HCT116 (cell line): ENCODE measurements at regions not wholly inside any gene's neighbourhood (a gene's known extent, or its start where the extent isn't known, plus 50 kb on each side); places are given as distances from the start of the nearest gene placed in this dataset.

Experiments
- EGR1 ChIP-seq: IDR thresholded peaks from 2 replicates; pipeline ENCODE4 v1.6.1; 2012; ENCODE audit warnings: low read depth
- ELF1 ChIP-seq: IDR thresholded peaks from 2 replicates; pipeline ENCODE4 v1.6.1; 2012; ENCODE audit warnings: low read depth, borderline replicate concordance
- EZH2 ChIP-seq: fragments of 200-600 bp; sonication (generic); IDR thresholded peaks from 2 replicates; pipeline ENCODE4 v1.6.1; 2017; ENCODE audit warnings: antibody characterized with exemption, mixed run types
- EZH2phosphoT487 ChIP-seq: fragments of 200-600 bp; IDR thresholded peaks from 2 replicates; pipeline ENCODE4 v1.6.1; 2018; ENCODE audit warnings: antibody characterized with exemption, borderline replicate concordance
- POLR2A ChIP-seq: IDR thresholded peaks from 2 replicates; pipeline ENCODE4 v1.7.0; 2011; ENCODE audit warnings: borderline replicate concordance; ENCODE audit not compliant: insufficient read depth, insufficient read length; ENCODE audit errors: extremely low read depth
- POLR2AphosphoS5 ChIP-seq: IDR thresholded peaks from 2 replicates; pipeline ENCODE4 v1.6.1; 2011; ENCODE audit warnings: mild to moderate bottlenecking, low read depth, low read length, moderate library complexity
- SP1 ChIP-seq: IDR thresholded peaks from 2 replicates; pipeline ENCODE4 v1.6.1; 2012; ENCODE audit warnings: low read depth
- TCF7L2 ChIP-seq: IDR thresholded peaks from 2 replicates; pipeline ENCODE4 v1.7.0; 2011; ENCODE audit warnings: borderline replicate concordance, inconsistent platforms; ENCODE audit not compliant: insufficient read depth, insufficient read length; ENCODE audit errors: extremely low read depth
- YY1 ChIP-seq: IDR thresholded peaks from 2 replicates; pipeline ENCODE4 v1.6.1; 2011; ENCODE audit warnings: low read length, low read depth, moderate library complexity, mild to moderate bottlenecking; ENCODE audit not compliant: insufficient replicate concordance; ENCODE audit errors: extremely low read depth
- ZNF274 ChIP-seq: fragments of 200-500 bp; sonication (Bioruptor generic); IDR thresholded peaks from 2 replicates; pipeline ENCODE4 v1.6.1; 2014; ENCODE audit warnings: mild to moderate bottlenecking, low read depth, low read length, inconsistent platforms
- TF ChIP-seq, protein P1 (sequence below), 3 experiments: fragments of 200-600 bp in 1 of 3; sonication (generic) in 1 of 3; IDR thresholded peaks in 2 of 3; conservative IDR thresholded peaks in 1 of 3; 2 replicates each; pipeline ENCODE4 v1.5.1; 2012 to 2017; ENCODE audit warnings: low read depth in 2 of 3, low read length in 2 of 3, antibody characterized with exemption in 1 of 3, borderline replicate concordance in 1 of 3, control low read depth in 1 of 3, mild to moderate bottlenecking in 1 of 3, mixed read lengths in 1 of 3, mixed run types in 1 of 3, moderate library complexity in 1 of 3; ENCODE audit not compliant: insufficient read depth in 1 of 3
- TF ChIP-seq, protein P2 (sequence below): IDR thresholded peaks from 2 replicates; pipeline ENCODE4 v1.6.1; 2012; ENCODE audit warnings: low read depth
- TF ChIP-seq, protein P3 (sequence below): IDR thresholded peaks from 2 replicates; pipeline ENCODE4 v1.6.1; 2012
- TF ChIP-seq, protein P4 (sequence below): IDR thresholded peaks from 2 replicates; pipeline ENCODE4 v1.6.1; 2012

DNA sequence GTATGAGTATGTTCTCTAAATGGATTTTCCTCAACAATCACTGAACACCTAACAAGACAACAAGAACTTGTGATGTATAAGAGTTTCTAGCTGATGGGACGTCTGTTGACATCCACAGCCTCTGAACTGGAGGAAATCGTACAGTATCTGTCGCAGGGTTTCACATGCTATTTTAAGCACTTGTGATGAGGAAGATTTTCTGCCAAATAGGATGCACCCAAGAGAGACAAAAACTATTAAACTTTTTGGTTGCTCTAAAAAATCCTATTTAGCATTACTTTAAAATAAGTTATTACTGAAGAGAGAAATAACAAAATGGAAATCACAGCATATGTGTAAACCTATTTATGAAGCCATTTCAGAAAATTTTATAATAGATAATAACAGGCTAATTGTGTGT is 356.1 kb upstream of the SLC7A11 start:
- TF ChIP-seq POLR2A (no peak), EGR1 (no peak), SP1 (no peak), POLR2AphosphoS5 (no peak), TCF7L2 (no peak), EZH2 (no peak), ZNF274 (no peak), YY1 (no peak), ELF1 (no peak), EZH2phosphoT487 (no peak)
- TF ChIP-seq, protein P1, sequence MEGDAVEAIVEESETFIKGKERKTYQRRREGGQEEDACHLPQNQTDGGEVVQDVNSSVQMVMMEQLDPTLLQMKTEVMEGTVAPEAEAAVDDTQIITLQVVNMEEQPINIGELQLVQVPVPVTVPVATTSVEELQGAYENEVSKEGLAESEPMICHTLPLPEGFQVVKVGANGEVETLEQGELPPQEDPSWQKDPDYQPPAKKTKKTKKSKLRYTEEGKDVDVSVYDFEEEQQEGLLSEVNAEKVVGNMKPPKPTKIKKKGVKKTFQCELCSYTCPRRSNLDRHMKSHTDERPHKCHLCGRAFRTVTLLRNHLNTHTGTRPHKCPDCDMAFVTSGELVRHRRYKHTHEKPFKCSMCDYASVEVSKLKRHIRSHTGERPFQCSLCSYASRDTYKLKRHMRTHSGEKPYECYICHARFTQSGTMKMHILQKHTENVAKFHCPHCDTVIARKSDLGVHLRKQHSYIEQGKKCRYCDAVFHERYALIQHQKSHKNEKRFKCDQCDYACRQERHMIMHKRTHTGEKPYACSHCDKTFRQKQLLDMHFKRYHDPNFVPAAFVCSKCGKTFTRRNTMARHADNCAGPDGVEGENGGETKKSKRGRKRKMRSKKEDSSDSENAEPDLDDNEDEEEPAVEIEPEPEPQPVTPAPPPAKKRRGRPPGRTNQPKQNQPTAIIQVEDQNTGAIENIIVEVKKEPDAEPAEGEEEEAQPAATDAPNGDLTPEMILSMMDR (IDR thresholded peaks at IDR 0.05 in 2 of 3, conservative IDR thresholded peaks at IDR 0.05 in 1 of 3; ENCODE audit: borderline replicate concordance in 1 of 3, insufficient read depth in 1 of 3, low read depth in 2 of 3, low read length in 2 of 3) = no peak
- TF ChIP-seq, protein P2, sequence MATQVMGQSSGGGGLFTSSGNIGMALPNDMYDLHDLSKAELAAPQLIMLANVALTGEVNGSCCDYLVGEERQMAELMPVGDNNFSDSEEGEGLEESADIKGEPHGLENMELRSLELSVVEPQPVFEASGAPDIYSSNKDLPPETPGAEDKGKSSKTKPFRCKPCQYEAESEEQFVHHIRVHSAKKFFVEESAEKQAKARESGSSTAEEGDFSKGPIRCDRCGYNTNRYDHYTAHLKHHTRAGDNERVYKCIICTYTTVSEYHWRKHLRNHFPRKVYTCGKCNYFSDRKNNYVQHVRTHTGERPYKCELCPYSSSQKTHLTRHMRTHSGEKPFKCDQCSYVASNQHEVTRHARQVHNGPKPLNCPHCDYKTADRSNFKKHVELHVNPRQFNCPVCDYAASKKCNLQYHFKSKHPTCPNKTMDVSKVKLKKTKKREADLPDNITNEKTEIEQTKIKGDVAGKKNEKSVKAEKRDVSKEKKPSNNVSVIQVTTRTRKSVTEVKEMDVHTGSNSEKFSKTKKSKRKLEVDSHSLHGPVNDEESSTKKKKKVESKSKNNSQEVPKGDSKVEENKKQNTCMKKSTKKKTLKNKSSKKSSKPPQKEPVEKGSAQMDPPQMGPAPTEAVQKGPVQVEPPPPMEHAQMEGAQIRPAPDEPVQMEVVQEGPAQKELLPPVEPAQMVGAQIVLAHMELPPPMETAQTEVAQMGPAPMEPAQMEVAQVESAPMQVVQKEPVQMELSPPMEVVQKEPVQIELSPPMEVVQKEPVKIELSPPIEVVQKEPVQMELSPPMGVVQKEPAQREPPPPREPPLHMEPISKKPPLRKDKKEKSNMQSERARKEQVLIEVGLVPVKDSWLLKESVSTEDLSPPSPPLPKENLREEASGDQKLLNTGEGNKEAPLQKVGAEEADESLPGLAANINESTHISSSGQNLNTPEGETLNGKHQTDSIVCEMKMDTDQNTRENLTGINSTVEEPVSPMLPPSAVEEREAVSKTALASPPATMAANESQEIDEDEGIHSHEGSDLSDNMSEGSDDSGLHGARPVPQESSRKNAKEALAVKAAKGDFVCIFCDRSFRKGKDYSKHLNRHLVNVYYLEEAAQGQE = no peak
- TF ChIP-seq, protein P3, sequence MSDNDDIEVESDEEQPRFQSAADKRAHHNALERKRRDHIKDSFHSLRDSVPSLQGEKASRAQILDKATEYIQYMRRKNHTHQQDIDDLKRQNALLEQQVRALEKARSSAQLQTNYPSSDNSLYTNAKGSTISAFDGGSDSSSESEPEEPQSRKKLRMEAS = no peak
- TF ChIP-seq, protein P4, sequence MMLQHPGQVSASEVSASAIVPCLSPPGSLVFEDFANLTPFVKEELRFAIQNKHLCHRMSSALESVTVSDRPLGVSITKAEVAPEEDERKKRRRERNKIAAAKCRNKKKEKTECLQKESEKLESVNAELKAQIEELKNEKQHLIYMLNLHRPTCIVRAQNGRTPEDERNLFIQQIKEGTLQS = no peak
